Endodermal cell (in vitro differentiated cells): ENCODE measurements at regions not wholly inside any gene's neighbourhood (a gene's known extent, or its start where the extent isn't known, plus 50 kb on each side); places are given as distances from the start of the nearest gene placed in this dataset.

ENCODE experiments used
- DNase-seq: peaks from one replicate; pipeline ENCODE4 v3.0.0-alpha.2; 2017
- H3K27ac ChIP-seq: 2 replicates; pipeline ENCODE4 v1.5.1; 2013; ENCODE audit warnings: mild to moderate bottlenecking, low read depth, low read length, moderate library complexity
- H3K27me3 ChIP-seq: 2 replicates; pipeline ENCODE4 v1.6.1; 2013; ENCODE audit warnings: mild to moderate bottlenecking, low read length, moderate library complexity; ENCODE audit not compliant: insufficient read depth, control insufficient read depth, poor library complexity, severe bottlenecking
- H3K36me3 ChIP-seq: 2 replicates; pipeline ENCODE4 v1.7.0; 2013; ENCODE audit warnings: mild to moderate bottlenecking, low read length, moderate library complexity; ENCODE audit not compliant: control insufficient read depth, insufficient read depth
- H3K4me1 ChIP-seq: one replicate; pipeline ENCODE4 v1.7.0; 2013; ENCODE audit warnings: low read length; ENCODE audit not compliant: control insufficient read depth, insufficient read depth
- H3K4me3 ChIP-seq: 2 replicates; pipeline ENCODE4 v1.5.1; 2013; ENCODE audit warnings: mild to moderate bottlenecking, low read length, moderate library complexity
- H3K9ac ChIP-seq: 2 replicates; pipeline ENCODE4 v1.6.1; 2013; ENCODE audit warnings: mild to moderate bottlenecking, low read length, moderate library complexity; ENCODE audit not compliant: poor library complexity, severe bottlenecking; ENCODE audit errors: extremely low read depth
- H3K9me3 ChIP-seq: 2 replicates; pipeline ENCODE4 v1.6.1; 2013; ENCODE audit warnings: mild to moderate bottlenecking, low read length, moderate library complexity; ENCODE audit not compliant: control insufficient read depth
- H3K27ac Mint-ChIP-seq: 2 replicates; pipeline ENCODE4 v1.8.0; 2020; ENCODE audit warnings: mixed read lengths
- H3K27me3 Mint-ChIP-seq: 2 replicates; pipeline ENCODE4 v1.8.0; 2021; ENCODE audit warnings: mild to moderate bottlenecking, mixed read lengths; ENCODE audit not compliant: insufficient read depth
- H3K36me3 Mint-ChIP-seq: 2 replicates; pipeline ENCODE4 v1.8.0; 2020; ENCODE audit warnings: low read depth, mixed read lengths
- H3K4me1 Mint-ChIP-seq: 2 replicates; pipeline ENCODE4 v1.8.0; 2020; ENCODE audit warnings: mixed read lengths
- H3K4me3 Mint-ChIP-seq: 2 replicates; pipeline ENCODE4 v1.8.0; 2020; ENCODE audit warnings: mild to moderate bottlenecking, moderate library complexity, mixed read lengths
- H3K9me3 Mint-ChIP-seq: 2 replicates; pipeline ENCODE4 v1.8.0; 2020; ENCODE audit warnings: mild to moderate bottlenecking, mixed read lengths
- CTCF ChIP-seq: fragments of 200-600 bp; sonication (generic); conservative IDR thresholded peaks from 2 replicates; pipeline ENCODE4 v1.5.0; 2021; ENCODE audit warnings: antibody characterized with exemption, mild to moderate bottlenecking
- WGBS, 2 experiments: methylation state at CpG; one replicate each; pipeline versions ENCODE4 v1.1.5 to v1.1.7; 2013; ENCODE audit warnings: missing lambda C conversion rate in 2 of 2, mixed read lengths in 1 of 2; ENCODE audit not compliant: insufficient coverage in 1 of 2, insufficient read length in 1 of 2; 5-methylcytosine and 5-hydroxymethylcytosine counted together

- Mint-ChIP-seq H3K27ac (no peak overlapping the region), H3K9me3 (no peaks in the 10 kb centered on the region), H3K4me3 (no peak overlapping the region), H3K4me1 (peaks cover 2% of the 10 kb centered on the region), H3K36me3 (no peaks in the 10 kb centered on the region), H3K27me3 (no peaks in the 10 kb centered on the region)
- H3K4me3 ChIP-seq = no peak overlapping the region
- no peak for DNase-seq
- peaks cover 10% of the 10 kb centered on the region for H3K9me3 ChIP-seq
- no peaks in the 10 kb centered on the region for H3K36me3 ChIP-seq
- no peak overlapping the region for H3K27ac ChIP-seq
- no peak for TF ChIP-seq CTCF
- 84% methylated on average over 2 of the region's 2 CpGs; no CpG with 5 or more reads in 1 of the 2 experiments for WGBS, 2 experiments
- H3K9ac ChIP-seq = no peak overlapping the region
- no peaks in the 10 kb centered on the region for H3K4me1 ChIP-seq
- no peaks in the 10 kb centered on the region for H3K27me3 ChIP-seq
These were observed 177.7 kb downstream of the RBM46 start for GRCh38 chr4:154958621-154959358.

- Mint-ChIP-seq H3K9me3 (peaks cover 3% of the 10 kb centered on the region), H3K4me3 (no peak overlapping the region), H3K27ac (no peak overlapping the region), H3K27me3 (no peaks in the 10 kb centered on the region), H3K36me3 (no peaks in the 10 kb centered on the region), H3K4me1 (peaks cover 1% of the 10 kb centered on the region)
- H3K36me3 ChIP-seq = no peaks in the 10 kb centered on the region
- DNase-seq = no peak
- no peak for TF ChIP-seq CTCF
- H3K9me3 ChIP-seq = peaks cover 1% of the 10 kb centered on the region
- no peaks in the 10 kb centered on the region for H3K4me1 ChIP-seq
- H3K4me3 ChIP-seq = no peak overlapping the region
- no peaks in the 10 kb centered on the region for H3K27me3 ChIP-seq
- WGBS, 2 experiments = 100% methylated on average over 2 of the region's 2 CpGs; no CpG with 5 or more reads in 1 of the 2 experiments
- H3K27ac ChIP-seq = no peak overlapping the region
- no peak overlapping the region for H3K9ac ChIP-seq
These were observed 178.7 kb downstream of the RBM46 start for GRCh38 chr4:154959756-154960155.

- H3K36me3 Mint-ChIP-seq = no peaks in the 10 kb centered on the region
- no peaks in the 10 kb centered on the region for H3K4me1 ChIP-seq
- H3K27me3 Mint-ChIP-seq = no peaks in the 10 kb centered on the region
These were observed 179.4 kb downstream of the RBM46 start for GRCh38 chr4:154960476-154960875.

More at GRCh38 chr4:154960476-154960875, 179.4 kb downstream of the RBM46 start:
- no peak overlapping the region for H3K4me3 ChIP-seq
- no peak for DNase-seq
- Mint-ChIP-seq H3K9me3 (peaks cover 3% of the 10 kb centered on the region), H3K4me1 (no peaks in the 10 kb centered on the region), H3K27ac (no peak overlapping the region), H3K4me3 (no peak overlapping the region)
- no peaks in the 10 kb centered on the region for H3K36me3 ChIP-seq
- WGBS, 2 experiments = 78 to 90% methylated on average over 3 to 4 of the region's 4 CpGs
- H3K27me3 ChIP-seq = peaks cover under 1% of the 10 kb centered on the region
- TF ChIP-seq CTCF = no peak
- H3K27ac ChIP-seq = no peak overlapping the region
- no peaks in the 10 kb centered on the region for H3K9me3 ChIP-seq
- no peak overlapping the region for H3K9ac ChIP-seq
